HEK293 (cell line): ENCODE measurements at regions not wholly inside any gene's neighbourhood (a gene's known extent, or its start where the extent isn't known, plus 50 kb on each side); places are given as distances from the start of the nearest gene placed in this dataset.

Experiments
- CTCF ChIA-PET: fragments of 350-600 bp; formaldehyde crosslinking; extraction: SDS; loops from one replicate; lab custom pipeline; 2021; ENCODE audit warnings: antibody characterized with exemption; lab: Yijun Ruan, JAX
- POLR2A ChIA-PET: fragments of 300-600 bp; formaldehyde crosslinking; extraction: SDS; loops from one replicate; lab custom pipeline; 2020; ENCODE audit warnings: antibody characterized with exemption, inconsistent platforms; lab: Yijun Ruan, JAX
- H3K27ac ChIP-seq: fragments of 200-500 bp; sonication (Bioruptor generic); 2 replicates; pipeline ENCODE4 v1.5.1; 2014; ENCODE audit warnings: low read depth, low read length, control low read depth, inconsistent platforms; ENCODE audit errors: extremely low read depth
- H3K36me3 ChIP-seq, 2 experiments: fragments of 200-500 bp in 1 of 2; sonication (Bioruptor generic) in 1 of 2; 1 replicate in 1 of 2; 2 replicates in 1 of 2; pipeline ENCODE4 v1.5.1; 2014 to 2017; ENCODE audit warnings: inconsistent platforms in 2 of 2, low read length in 2 of 2; ENCODE audit not compliant: control insufficient read depth in 2 of 2, insufficient read depth in 1 of 2
- H3K4me1 ChIP-seq: fragments of 200-500 bp; sonication (Bioruptor generic); 2 replicates; pipeline ENCODE4 v1.5.1; 2014; ENCODE audit warnings: mild to moderate bottlenecking, low read length, inconsistent platforms; ENCODE audit not compliant: control insufficient read depth, insufficient read depth
- H3K4me3 ChIP-seq: 2 replicates; pipeline ENCODE4 v1.5.1; 2011; ENCODE audit warnings: low read depth, mild to moderate bottlenecking, control low read depth, low read length, moderate library complexity
- H3K9me3 ChIP-seq: fragments of 200-500 bp; sonication (Bioruptor generic); 2 replicates; pipeline ENCODE4 v1.5.1; 2014; ENCODE audit warnings: low read depth, low read length, inconsistent platforms; ENCODE audit not compliant: control insufficient read depth, insufficient read depth
- CTCF ChIP-seq: fragments of 450-650 bp; formaldehyde crosslinking; IDR thresholded peaks from 2 replicates; pipeline ENCODE4 v1.5.1; 2016; ENCODE audit warnings: missing biosample characterization, missing genetic modification characterization
- IKZF3 ChIP-seq: fragments of 450-650 bp; IDR thresholded peaks from 2 replicates; pipeline ENCODE4 v1.5.0; 2018; ENCODE audit warnings: missing biosample characterization, mild to moderate bottlenecking, missing genetic modification characterization, moderate library complexity
- PATZ1 ChIP-seq: fragments of 450-650 bp; formaldehyde crosslinking; IDR thresholded peaks from 2 replicates; pipeline ENCODE4 v1.5.1; 2016; ENCODE audit warnings: missing biosample characterization, missing genetic modification characterization
- SCRT1 ChIP-seq: fragments of 450-650 bp; formaldehyde crosslinking; IDR thresholded peaks from 2 replicates; pipeline ENCODE4 v1.5.1; 2016; ENCODE audit warnings: missing biosample characterization, missing genetic modification characterization, borderline replicate concordance
- ZNF175 ChIP-seq: fragments of 450-650 bp; formaldehyde crosslinking; IDR thresholded peaks from 2 replicates; pipeline ENCODE4 v1.5.1; 2016; ENCODE audit warnings: missing biosample characterization, missing genetic modification characterization
- ZNF184 ChIP-seq: fragments of 450-650 bp; IDR thresholded peaks from 2 replicates; pipeline ENCODE4 v1.5.1; 2018; ENCODE audit warnings: missing biosample characterization, mild to moderate bottlenecking, missing genetic modification characterization
- ZNF24 ChIP-seq: fragments of 450-650 bp; formaldehyde crosslinking; IDR thresholded peaks from 2 replicates; pipeline ENCODE4 v1.5.1; 2016; ENCODE audit warnings: missing biosample characterization, missing genetic modification characterization
- ZNF26 ChIP-seq: fragments of 450-650 bp; formaldehyde crosslinking; IDR thresholded peaks from 2 replicates; pipeline ENCODE4 v1.5.1; 2016; ENCODE audit warnings: missing biosample characterization, missing genetic modification characterization
- ZNF488 ChIP-seq: fragments of 450-650 bp; formaldehyde crosslinking; IDR thresholded peaks from 2 replicates; pipeline ENCODE4 v1.5.1; 2016; ENCODE audit warnings: missing biosample characterization, missing genetic modification characterization
- ZNF518A ChIP-seq: fragments of 450-650 bp; formaldehyde crosslinking; conservative IDR thresholded peaks from 2 replicates; pipeline ENCODE4 v1.5.1; 2016; ENCODE audit warnings: low read depth, missing biosample characterization, missing genetic modification characterization
- ZNF571 ChIP-seq: fragments of 450-650 bp; formaldehyde crosslinking; IDR thresholded peaks from 2 replicates; pipeline ENCODE4 v1.5.0; 2017; ENCODE audit warnings: missing biosample characterization, missing genetic modification characterization
- ZNF621 ChIP-seq: fragments of 450-650 bp; formaldehyde crosslinking; IDR thresholded peaks from 2 replicates; pipeline ENCODE4 v1.5.1; 2017; ENCODE audit warnings: missing biosample characterization, missing genetic modification characterization
- ZNF639 ChIP-seq: fragments of 450-650 bp; formaldehyde crosslinking; IDR thresholded peaks from 2 replicates; pipeline ENCODE4 v1.5.1; 2016; ENCODE audit warnings: missing biosample characterization, missing genetic modification characterization
- ZNF664 ChIP-seq: fragments of 450-650 bp; formaldehyde crosslinking; IDR thresholded peaks from 2 replicates; pipeline ENCODE4 v1.5.1; 2016; ENCODE audit warnings: missing biosample characterization, missing genetic modification characterization
- ZSCAN30 ChIP-seq: fragments of 450-650 bp; IDR thresholded peaks from 2 replicates; pipeline ENCODE4 v1.5.1; 2018; ENCODE audit warnings: missing biosample characterization, mild to moderate bottlenecking, missing genetic modification characterization, moderate library complexity

GRCh38 chr7:156158693-156159092, 346.4 kb upstream of the SHH start:
- no peaks in the 10 kb centered on the region for H3K36me3 ChIP-seq
- TF ChIP-seq ZNF26 (tag by site-specific recombination), result no peak
- no peak for TF ChIP-seq ZNF621 (tag by site-specific recombination)
- no peak for TF ChIP-seq ZNF488 (tag by site-specific recombination)
- H3K4me1 ChIP-seq, result no peaks in the 10 kb centered on the region
- no peaks in the 10 kb centered on the region for H3K9me3 ChIP-seq
- ChIA-PET POLR2A (no interaction called here), CTCF (interaction anchor here (1.1 kb wide), 1 partner anchor 10 kb away, joined by 3 read pairs; no protein-coding TSS in a partner anchor)
- H3K27ac ChIP-seq, result no peak overlapping the region
- no peak overlapping the region for H3K4me3 ChIP-seq

- H3K4me3 ChIP-seq, result no peak overlapping the region
- no peaks in the 10 kb centered on the region for H3K4me1 ChIP-seq
- no peak overlapping the region for H3K27ac ChIP-seq
- ChIA-PET POLR2A (no interaction called here), CTCF (no interaction called here)
- no peak for TF ChIP-seq SCRT1 (tag by site-specific recombination)
- no peak for TF ChIP-seq PATZ1 (tag by site-specific recombination)
- no peak for TF ChIP-seq CTCF (tag by site-specific recombination)
- no peak for TF ChIP-seq ZNF184
- TF ChIP-seq ZNF24, result no peak
- no peak for TF ChIP-seq ZNF664
- TF ChIP-seq ZNF175 (tag by site-specific recombination), result no peak
- TF ChIP-seq ZNF518A (tag by site-specific recombination), result no peak
- TF ChIP-seq ZNF571 (tag by site-specific recombination), result no peak
- no peak for TF ChIP-seq IKZF3 (tag by site-specific recombination)
- no peak for TF ChIP-seq ZSCAN30
- no peak for TF ChIP-seq ZNF639 (tag by site-specific recombination)
- H3K9me3 ChIP-seq, result no peaks in the 10 kb centered on the region
- H3K36me3 ChIP-seq, result no peaks in the 10 kb centered on the region
These were observed 345.9 kb upstream of the SHH start for GRCh38 chr7:156158213-156158612.
